Astrocyte (in vitro differentiated cells and primary cell): ENCODE measurements at regions not wholly inside any gene's neighbourhood (a gene's known extent, or its start where the extent isn't known, plus 50 kb on each side); places are given as distances from the start of the nearest gene placed in this dataset.

Source experiments
- DNase-seq: peaks from one replicate; pipeline ENCODE4 v3.0.0-alpha.2; 2010; ENCODE audit warnings: low read depth
- FAIRE-seq: peaks from 2 replicates; lab custom pipeline; 2011; peaks lifted over from hg19 to GRCh38; lab: Jason Lieb, UNC
- H2AFZ ChIP-seq: 2 replicates; pipeline ENCODE4 v1.6.0; 2012; ENCODE audit warnings: low read depth, low read length, inconsistent platforms
- H3K27ac ChIP-seq: 2 replicates; pipeline ENCODE4 v1.5.1; 2011; ENCODE audit warnings: low read depth, low read length, inconsistent platforms
- H3K27me3 ChIP-seq: 2 replicates; pipeline ENCODE4 v1.6.0; 2011; ENCODE audit warnings: low read length, inconsistent platforms; ENCODE audit not compliant: insufficient read depth
- H3K36me3 ChIP-seq: 2 replicates; pipeline ENCODE4 v1.5.1; 2011; ENCODE audit warnings: low read length, inconsistent platforms; ENCODE audit not compliant: insufficient read depth
- H3K4me1 ChIP-seq: 2 replicates; pipeline ENCODE4 v1.5.1; 2011; ENCODE audit warnings: low read length, inconsistent platforms; ENCODE audit not compliant: insufficient read depth
- H3K4me2 ChIP-seq: 2 replicates; pipeline ENCODE4 v1.6.0; 2012; ENCODE audit warnings: low read length, inconsistent platforms
- H3K4me3 ChIP-seq: 2 replicates; pipeline ENCODE4 v1.5.1; 2011; ENCODE audit warnings: low read depth, mild to moderate bottlenecking, low read length, inconsistent platforms; ENCODE audit not compliant: insufficient read depth
- H3K79me2 ChIP-seq: 2 replicates; pipeline ENCODE4 v1.6.0; 2012; ENCODE audit warnings: mild to moderate bottlenecking, low read length, inconsistent platforms; ENCODE audit not compliant: insufficient read depth
- H3K9ac ChIP-seq: 2 replicates; pipeline ENCODE4 v1.6.0; 2012; ENCODE audit warnings: mild to moderate bottlenecking, low read length, inconsistent platforms
- H3K9me3 ChIP-seq: 2 replicates; pipeline ENCODE4 v1.5.1; 2012; ENCODE audit warnings: low read depth, mild to moderate bottlenecking, low read length, inconsistent platforms; ENCODE audit not compliant: insufficient read depth
- H4K20me1 ChIP-seq: 2 replicates; pipeline ENCODE4 v1.6.0; 2012; ENCODE audit warnings: low read length, inconsistent platforms; ENCODE audit not compliant: insufficient read depth
- H3K27ac Mint-ChIP-seq: one replicate; pipeline ENCODE4 v1.8.0; 2021; ENCODE audit warnings: mild to moderate bottlenecking, mixed read lengths; ENCODE audit not compliant: unreplicated experiment
- H3K27me3 Mint-ChIP-seq: one replicate; pipeline ENCODE4 v1.8.0; 2021; ENCODE audit warnings: low read depth, mixed read lengths; ENCODE audit not compliant: unreplicated experiment
- H3K36me3 Mint-ChIP-seq: one replicate; pipeline ENCODE4 v1.8.0; 2021; ENCODE audit warnings: low read depth, mixed read lengths; ENCODE audit not compliant: unreplicated experiment
- H3K4me1 Mint-ChIP-seq: one replicate; pipeline ENCODE4 v1.8.0; 2021; ENCODE audit warnings: low read depth, mixed read lengths; ENCODE audit not compliant: unreplicated experiment
- H3K4me3 Mint-ChIP-seq: one replicate; pipeline ENCODE4 v1.8.0; 2021; ENCODE audit warnings: mild to moderate bottlenecking, moderate library complexity, mixed read lengths; ENCODE audit not compliant: unreplicated experiment
- H3K9me3 Mint-ChIP-seq: one replicate; pipeline ENCODE4 v1.8.0; 2021; ENCODE audit warnings: mild to moderate bottlenecking, mixed read lengths; ENCODE audit not compliant: unreplicated experiment
- CTCF ChIP-seq: IDR thresholded peaks from 2 replicates; pipeline ENCODE4 v1.5.1; 2011; ENCODE audit warnings: low read depth, mild to moderate bottlenecking, inconsistent platforms, low read length, moderate library complexity; ENCODE audit not compliant: insufficient read depth
- EZH2 ChIP-seq: IDR thresholded peaks from 2 replicates; pipeline ENCODE4 v1.6.1; 2012; ENCODE audit warnings: mild to moderate bottlenecking, low read length, inconsistent platforms; ENCODE audit not compliant: insufficient read depth

- TF ChIP-seq EZH2: no peak
- no peak for TF ChIP-seq CTCF
- Histone ChIP-seq H3K36me3 (no peaks in the 10 kb centered on the region), H3K9me3 (no peaks in the 10 kb centered on the region), H3K4me3 (no peak overlapping the region), H3K79me2 (no peaks in the 10 kb centered on the region), H3K27ac (no peak overlapping the region), H3K9ac (no peak overlapping the region), H3K27me3 (no peaks in the 10 kb centered on the region), H3K4me2 (no peak overlapping the region), H2AFZ (no peak overlapping the region), H4K20me1 (no peaks in the 10 kb centered on the region), H3K4me1 (no peaks in the 10 kb centered on the region)
- DNase-seq: no peak
- H3K4me3 Mint-ChIP-seq: no peak overlapping the region
- no peaks in the 10 kb centered on the region for H3K36me3 Mint-ChIP-seq
- no peak overlapping the region for H3K27ac Mint-ChIP-seq
- peaks cover 3% of the 10 kb centered on the region for H3K4me1 Mint-ChIP-seq
- no peak for FAIRE-seq
- H3K27me3 Mint-ChIP-seq: no peaks in the 10 kb centered on the region
- H3K9me3 Mint-ChIP-seq: peaks cover 4% of the 10 kb centered on the region
Observed at GRCh38 chr13:86051134-86052103, 252.2 kb upstream of the SLITRK6 start.

- Mint-ChIP-seq H3K4me3 (no peak overlapping the region), H3K27me3 (no peaks in the 10 kb centered on the region), H3K27ac (no peak overlapping the region), H3K9me3 (peaks cover 2% of the 10 kb centered on the region), H3K36me3 (no peaks in the 10 kb centered on the region), H3K4me1 (no peaks in the 10 kb centered on the region)
- no peaks in the 10 kb centered on the region for H4K20me1 ChIP-seq
- no peak overlapping the region for H3K4me2 ChIP-seq
- no peaks in the 10 kb centered on the region for H3K79me2 ChIP-seq
- H3K9me3 ChIP-seq: no peaks in the 10 kb centered on the region
- H3K9ac ChIP-seq: no peak overlapping the region
- no peaks in the 10 kb centered on the region for H3K27me3 ChIP-seq
- H3K36me3 ChIP-seq: no peaks in the 10 kb centered on the region
- no peaks in the 10 kb centered on the region for H3K4me1 ChIP-seq
- H2AFZ ChIP-seq: no peak overlapping the region
- DNase-seq (no peak), FAIRE-seq (no peak)
- no peak overlapping the region for H3K27ac ChIP-seq
- TF ChIP-seq CTCF: no peak
- no peak for TF ChIP-seq EZH2
- H3K4me3 ChIP-seq: no peak overlapping the region
Observed at GRCh38 chr13:86038490-86038889, 239.3 kb upstream of the SLITRK6 start.
